ENCODE measurements at regions not wholly inside any gene's neighbourhood (a gene's known extent, or its start where the extent isn't known, plus 50 kb on each side); places are given as distances from the start of the nearest gene placed in this dataset.

DNA sequence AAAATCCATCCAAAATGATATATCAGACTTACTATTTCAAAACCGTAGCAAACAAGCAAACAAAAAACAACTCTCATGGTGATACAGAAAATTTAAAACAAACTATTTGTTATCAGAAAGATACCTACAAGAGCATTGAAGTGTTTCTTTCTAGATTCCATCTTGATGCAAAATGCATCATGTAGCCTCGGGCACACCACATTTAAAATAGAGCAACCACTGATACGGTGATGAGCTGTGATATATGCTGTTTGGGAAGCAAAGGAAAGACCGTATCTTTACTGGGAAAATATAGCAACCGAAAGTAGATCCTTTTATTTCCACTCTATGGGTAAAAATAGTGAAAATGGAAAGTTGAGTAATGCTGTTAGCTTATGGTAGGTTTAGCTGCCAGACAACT lies 892.0 kb downstream of the GATA3 start:
- no peak for DNase-seq

DNA sequence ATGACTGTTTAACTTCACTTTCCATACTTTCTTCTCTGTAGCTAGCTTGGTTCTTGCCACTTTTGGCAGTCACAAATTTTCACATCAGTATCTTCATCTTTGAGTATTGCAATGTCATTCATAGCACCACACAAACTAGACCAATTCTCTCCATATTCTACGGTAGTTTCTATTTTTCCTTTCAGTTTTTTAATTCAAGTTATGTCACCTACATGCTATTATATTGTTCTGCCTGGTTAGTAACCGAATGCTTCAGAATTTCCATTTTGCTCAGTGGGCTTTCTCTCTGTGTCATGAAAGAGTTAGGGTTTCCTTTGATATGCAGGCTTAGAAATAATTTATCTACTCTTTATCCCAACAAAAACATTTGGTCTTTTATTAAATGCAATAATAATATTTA lies 896.5 kb downstream of the GATA3 start:
- DNase-seq: no peak

DNA sequence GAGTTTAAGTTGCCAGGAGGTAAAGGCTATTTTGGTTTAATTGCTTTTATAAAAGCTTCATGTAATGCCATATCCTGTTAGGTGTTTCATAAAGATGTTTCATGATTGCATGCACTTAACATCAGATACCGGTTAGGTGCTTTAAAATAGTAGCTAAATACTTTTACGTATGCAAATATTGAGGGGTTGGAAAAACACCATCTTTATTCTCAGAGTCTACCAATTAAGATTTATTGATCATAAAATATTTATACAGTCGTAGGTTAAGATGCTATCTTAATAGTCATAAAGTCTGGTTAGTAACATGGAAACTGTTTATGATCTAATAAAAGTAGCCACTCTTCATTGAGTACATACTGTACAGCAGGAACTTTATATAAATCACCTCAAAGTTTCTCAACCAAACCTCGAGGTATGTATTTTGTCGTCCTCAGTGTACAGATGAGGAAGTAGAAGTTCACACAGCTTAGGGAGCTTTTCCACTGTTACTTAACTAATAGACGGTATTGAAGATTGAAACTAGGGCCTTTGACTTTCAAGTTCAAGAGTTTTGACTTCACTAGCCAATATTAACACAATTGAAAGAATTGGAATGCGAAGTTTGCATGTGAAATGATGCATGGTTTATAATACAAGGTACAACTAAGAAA lies 897.1 kb downstream of the GATA3 start:
- DNase-seq: no peak

DNA sequence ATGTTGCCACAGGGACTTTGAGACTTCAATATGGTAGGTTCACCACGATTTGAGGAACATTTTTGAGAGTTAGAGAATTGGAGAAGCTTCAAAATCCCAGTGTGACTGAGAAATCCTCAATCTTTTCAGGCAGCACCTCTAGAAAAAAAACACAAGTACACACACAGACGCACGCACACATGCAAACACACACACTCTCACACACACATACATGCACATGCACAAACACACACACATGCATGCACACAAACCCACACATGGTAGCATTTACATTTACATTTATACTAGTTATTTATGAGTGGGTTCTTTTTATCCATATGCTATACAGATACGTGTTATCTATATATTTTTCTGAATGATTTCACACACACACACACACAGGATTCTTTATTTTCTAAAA lies 901.9 kb downstream of the GATA3 start:
- no peak for DNase-seq

DNA sequence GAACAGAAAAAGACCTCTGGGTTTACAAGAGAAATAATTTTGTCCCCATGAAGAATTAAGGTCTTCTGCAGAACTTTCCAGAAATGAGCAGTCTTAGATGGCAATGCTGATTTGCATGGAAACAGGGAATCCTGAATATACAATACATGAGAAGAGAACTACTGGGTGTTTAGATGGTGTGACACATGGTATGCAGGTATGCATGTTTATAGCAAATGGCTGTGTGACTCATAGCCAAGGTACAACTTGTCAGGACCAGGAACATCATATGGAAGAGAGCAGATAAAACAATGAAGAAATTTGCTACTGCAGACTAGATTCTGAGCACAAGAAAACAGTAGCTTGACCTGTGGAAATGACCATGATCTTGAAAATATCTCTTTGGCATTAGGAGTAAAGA lies 907.8 kb downstream of the GATA3 start:
- DNase-seq: no peak

DNA sequence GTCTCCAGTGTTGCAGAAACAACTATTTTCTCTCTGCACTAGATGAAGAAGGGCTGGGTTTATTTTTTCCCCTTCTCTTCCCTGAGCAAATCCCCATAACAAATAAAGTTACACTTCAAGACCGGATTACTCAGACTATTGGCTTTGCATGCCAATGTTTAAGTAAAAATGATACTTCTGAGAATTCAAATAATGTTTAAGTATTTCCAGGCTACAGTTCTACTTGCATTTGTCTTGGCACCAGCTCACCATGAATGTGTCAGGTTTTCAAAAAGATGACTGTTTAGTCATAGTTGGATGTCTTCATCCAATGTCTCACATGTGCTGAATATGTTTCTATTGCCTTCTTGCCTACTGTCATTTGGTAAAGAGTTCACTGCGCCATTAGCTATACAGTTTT lies 912.6 kb downstream of the GATA3 start:
- DNase-seq: no peak

DNA sequence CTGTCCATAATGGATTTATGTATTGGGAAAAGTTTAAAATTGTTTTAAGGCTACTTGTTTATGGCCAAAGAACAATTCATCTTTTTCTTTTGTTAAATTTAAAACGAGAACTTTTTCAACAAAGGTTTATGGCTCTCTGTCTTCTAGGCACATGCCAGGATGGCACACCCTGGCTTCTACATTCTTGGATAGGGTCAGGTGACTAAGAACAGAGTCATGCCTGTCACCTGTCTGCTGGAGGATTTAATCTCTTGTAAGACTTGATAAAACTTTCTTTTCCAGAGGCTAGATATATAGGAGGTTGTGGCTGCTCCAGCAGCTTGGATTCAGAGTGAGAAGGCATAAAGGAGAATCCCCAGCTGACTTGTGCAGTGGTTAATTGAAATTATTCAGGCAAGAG lies 915.4 kb downstream of the GATA3 start:
- DNase-seq: no peak

DNA sequence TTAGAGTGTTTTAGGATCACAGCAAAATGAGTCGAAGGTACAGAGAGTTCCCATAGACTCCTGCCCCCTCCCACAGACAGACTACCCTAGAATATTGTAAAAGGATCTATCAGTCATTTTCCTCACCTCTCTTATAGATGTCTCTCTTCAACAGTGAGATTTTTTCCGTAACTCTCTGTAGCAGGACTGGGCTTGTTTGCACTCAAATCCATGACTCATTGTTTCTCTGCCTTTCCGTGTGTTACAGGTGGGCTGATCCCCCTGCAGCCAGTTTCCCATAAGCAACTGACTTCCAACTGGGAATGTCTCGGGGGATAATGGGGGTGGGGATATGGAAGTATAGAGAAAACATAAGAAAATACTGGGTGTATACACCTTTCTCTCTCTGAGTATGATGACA lies 921.0 kb downstream of the GATA3 start:
- DNase-seq: no peak

DNA sequence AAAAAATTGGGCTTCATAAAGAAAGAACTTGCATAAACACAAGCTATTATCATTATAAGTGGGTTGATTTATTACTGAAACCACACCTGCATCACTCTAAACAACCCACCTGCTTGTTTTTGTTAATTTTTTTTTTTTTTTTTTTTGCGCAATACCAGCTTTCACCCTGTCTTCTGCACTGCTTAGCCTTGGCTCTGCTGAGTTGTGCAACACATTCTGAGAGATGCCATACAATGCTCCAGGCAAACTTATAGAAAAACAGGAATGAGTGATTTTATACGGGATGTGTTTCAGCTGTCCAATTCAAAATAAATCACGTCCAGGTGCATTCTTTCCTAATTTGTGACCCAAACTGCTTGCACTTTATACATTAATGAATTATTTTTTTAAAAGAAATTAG lies 923.6 kb downstream of the GATA3 start:
- no peak for DNase-seq

DNA sequence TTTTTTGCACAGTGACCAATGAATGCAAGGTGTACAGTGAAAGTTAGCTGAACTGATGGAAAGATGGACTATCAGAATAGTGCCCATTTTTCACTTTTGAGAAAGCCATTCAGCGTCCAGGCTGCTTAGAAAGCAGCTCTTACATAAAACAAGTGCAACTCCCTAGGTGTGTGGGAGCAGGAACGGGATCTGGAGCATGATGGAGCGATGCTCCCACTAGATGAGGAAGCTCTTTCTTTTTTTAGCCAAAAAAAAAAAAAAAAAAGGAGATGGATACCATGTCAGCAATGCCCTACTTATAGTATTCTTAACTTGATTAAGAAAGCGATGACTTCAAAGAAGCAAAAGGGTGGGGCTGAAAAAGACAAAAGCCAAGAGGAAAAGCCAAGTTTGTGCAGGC lies 925.5 kb downstream of the GATA3 start:
- no peak for DNase-seq

DNA sequence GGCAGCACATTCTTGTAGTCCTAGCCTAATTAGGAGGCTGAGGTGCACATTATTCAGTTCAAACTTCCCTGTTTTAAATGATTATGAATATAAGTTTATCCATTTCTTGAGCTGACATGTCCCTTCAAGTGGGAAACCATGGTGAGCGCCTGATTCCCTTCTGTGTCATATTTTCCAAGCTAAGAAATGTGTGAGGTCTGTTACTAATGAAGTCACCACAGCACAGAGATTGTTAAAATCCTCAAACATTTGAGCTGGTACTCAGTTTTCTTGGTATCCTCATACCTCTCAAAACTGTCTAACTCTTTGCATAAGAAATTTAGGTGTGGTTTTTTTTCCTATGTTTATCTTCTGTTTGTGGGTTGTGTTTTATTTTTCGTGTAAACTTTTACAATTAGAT lies 926.8 kb downstream of the GATA3 start:
- DNase-seq: no peak

DNA sequence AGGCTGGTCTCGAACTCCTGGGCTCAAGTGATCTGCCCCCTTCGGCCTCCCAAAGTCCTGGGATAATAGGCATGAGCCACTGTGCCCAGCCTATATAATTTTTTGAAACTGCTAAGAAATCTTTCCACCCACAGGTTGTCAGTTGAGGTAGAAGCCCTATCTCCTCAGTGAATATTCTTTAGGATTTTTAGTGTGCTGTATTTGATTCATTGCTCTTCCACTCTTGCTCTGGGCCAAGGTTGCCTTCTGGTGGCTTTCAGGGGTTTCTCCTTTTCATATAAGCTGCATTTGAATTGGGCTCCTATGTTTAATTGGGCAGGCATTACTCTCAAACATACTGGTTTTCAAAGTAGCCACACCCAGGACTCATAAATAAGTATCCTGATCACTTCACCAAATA lies 931.2 kb downstream of the GATA3 start:
- DNase-seq: no peak

DNA sequence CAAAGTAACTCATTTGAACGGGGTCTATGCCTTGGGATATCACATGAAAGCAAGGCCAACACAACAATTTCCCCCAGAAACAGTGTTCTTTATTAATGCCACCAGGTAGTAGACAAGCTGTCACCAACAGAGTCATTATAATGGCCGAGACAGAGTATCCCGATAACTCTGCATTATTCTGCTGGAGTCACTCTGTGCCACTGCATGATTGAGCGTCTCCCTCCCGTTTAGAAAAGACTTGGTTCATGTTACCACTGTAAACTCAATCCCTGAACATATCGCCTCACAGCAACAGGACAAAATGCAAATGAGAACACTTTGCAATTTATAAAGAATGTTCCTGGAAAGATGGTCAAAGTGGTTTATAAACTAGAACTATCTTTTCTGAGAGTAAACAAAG lies 932.5 kb downstream of the GATA3 start:
- DNase-seq: no peak

DNA sequence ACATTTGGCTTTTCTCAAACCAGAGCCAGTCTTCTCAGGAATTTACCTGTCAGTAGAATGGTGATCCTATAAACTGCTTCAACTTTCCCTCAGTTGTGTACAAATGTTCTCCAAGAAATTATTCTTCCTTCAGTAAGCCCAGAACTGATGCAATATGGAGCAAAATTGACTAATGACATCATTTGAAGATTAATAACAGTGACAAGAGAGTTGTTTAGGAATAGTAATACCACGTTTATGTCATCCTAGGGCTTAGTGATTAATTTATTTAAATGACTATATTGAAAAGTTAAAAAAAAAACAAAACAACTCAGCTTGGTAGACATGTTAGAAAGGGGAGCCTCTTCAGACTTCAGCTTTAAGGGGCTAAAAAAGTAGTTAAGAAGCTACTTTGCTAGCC lies 933.2 kb downstream of the GATA3 start:
- no peak for DNase-seq

DNA sequence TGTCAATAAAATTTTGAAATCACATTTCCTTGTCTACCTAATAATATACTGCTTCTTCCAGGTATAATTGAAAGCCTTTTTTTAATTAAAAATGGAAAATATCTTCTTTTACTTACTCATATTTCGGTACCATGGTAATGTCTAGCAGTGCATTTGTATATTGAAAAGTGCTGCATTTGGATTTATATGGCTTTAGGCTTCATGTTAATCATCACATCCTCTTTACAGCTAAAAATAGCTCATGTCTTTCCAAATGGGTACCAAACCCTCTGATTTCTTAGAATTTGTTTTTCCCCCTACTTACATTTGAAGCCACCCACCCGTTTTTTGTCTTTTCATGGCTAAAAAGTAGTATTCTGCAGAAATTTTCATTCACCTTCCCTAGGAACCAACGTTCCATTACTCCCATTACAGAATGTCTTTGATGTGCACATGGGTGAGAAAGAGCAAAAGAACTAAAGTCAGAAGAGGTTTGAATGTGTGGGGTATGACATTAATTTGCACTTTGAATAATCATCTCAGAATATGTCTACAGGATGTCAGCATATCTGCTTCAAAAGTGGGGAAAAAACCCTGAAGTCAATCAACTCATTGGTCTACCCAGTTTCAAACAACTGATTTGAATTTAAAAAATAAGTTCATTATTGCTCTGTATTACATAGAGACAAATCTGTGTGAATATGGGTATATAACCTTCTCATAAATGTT lies 935.9 kb downstream of the GATA3 start:
- no peak for DNase-seq

DNA sequence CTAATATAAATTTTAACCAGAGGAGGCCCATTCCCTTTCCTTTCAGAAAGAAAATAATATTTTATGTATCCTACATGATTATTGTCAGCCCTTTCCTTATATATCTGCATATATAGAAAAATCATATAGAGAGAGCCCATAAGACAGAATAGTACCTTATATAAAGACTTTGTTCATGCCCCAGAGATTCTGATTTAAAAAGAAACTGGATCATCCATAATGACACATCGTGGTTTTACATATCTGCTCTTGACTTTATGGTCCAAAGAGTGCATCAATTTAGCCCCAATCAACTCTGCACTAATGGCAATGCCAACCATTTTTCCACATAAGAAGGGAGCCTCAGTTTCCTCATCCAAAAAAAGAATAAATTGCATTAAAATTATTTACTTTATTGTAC lies 937.5 kb downstream of the GATA3 start:
- no peak for DNase-seq

DNA sequence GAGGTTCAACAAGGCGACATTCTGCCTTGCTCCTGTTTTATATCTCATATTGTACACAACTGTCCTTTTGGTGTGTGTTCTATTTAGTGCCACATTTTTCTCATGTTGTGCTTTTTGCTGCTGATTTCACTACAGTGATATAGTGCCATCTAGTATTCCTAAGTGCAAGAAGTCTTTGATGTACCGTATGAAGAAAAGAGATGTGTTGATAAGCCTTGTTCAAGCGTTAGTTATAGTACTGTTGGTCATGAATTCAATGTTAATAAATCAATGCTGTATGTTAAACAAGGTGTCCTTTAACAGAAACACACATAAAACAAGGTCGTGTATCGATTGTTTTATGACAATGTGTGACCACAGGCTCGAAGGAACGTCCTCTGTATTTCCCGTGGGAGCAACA lies 939.4 kb downstream of the GATA3 start:
- no peak for DNase-seq

DNA sequence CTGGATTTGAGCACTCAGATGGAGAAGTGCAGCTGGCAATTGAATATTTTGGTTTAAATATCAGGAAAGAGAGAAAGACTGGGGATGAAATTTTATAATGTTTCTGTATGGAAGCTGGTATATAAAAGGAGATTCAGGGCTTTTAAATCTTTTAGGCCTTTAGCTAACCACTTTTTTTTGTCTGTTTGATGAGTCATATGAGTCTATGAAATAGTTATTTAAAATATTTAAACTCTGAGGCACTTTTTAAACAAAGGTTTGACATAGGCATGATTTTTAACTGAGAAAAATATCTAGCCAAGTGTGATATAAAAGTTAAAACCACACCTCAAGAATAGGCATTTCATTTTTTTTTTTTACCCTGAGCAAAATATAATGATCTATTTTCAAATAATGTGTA lies 944.3 kb downstream of the GATA3 start:
- no peak for DNase-seq

DNA sequence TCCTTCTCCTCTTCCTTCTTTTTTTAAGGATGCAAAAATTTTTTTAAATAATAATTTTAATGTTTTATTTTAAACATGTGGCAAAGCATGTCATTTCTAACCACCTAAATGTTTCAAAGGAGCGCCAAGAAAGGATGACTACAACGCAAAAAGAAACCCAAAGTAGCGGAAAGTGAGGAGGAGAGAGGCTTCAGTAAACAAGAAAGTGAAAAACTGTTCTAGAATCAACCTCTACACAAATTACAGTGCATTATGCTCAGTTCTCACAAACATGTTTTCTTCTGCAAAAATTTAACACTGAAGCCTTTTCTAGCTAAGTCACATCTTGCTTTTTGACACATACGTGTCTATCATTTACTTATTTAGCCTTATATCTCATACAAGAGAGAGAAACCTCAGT lies 948.6 kb downstream of the GATA3 start:
- DNase-seq: no peak

DNA sequence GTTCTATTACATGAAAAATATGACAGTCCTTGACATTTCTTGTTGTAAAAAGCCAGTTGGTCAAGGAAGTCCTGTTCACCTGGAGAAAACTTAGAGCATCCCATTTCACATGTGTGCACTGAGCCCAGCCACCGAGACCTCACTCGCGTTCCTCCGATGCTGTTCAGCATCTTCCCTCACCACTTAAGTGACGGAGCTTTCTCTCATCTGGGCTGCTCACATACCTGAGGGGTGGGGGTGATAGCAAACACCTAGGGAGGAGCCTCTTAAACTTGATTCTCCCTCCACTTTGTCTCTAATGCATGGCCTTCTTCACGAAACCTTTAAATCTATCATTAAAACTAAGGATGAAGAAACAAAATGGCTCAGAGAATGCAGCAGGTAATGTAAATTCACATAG lies 950.2 kb downstream of the GATA3 start:
- DNase-seq: no peak

DNA sequence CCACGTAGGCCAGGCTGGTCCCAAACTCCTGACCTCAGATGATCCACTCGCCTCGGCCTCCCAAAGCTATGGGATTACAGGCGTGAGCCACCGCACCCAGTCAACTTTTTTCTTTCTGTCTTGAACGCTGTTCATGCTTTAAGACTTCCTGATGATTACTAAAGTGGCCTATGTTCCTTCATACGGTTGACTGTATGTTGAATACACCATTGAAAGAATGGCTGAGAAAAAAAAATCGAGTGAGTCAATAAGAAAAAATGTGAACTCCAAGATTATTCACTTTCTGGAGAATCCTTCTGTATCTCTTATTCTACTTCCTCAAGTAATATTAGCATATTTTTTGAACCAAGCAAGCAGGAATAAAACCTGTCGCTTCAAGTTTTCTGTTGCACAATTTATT lies 955.0 kb downstream of the GATA3 start:
- DNase-seq: no peak

DNA sequence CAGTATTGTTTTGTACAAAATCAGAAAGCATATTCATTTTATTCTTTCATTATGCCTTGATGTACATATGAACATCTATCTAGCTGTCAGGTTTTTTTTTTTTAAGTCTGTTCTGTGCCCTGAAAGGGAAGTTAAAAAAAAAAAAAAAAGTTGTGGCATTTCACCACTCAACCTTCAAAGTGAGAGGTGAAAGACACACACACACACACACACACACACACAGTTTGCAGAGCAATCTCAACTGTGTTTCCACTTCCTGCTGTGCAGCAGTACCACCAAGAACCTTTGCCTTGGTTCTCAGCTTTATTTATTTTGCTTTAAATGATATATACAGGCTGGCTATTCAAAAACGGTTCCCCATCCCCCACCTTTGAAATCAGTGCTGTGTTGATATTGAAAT lies 955.6 kb downstream of the GATA3 start:
- peak; percentile 1 for DNase-seq

DNA sequence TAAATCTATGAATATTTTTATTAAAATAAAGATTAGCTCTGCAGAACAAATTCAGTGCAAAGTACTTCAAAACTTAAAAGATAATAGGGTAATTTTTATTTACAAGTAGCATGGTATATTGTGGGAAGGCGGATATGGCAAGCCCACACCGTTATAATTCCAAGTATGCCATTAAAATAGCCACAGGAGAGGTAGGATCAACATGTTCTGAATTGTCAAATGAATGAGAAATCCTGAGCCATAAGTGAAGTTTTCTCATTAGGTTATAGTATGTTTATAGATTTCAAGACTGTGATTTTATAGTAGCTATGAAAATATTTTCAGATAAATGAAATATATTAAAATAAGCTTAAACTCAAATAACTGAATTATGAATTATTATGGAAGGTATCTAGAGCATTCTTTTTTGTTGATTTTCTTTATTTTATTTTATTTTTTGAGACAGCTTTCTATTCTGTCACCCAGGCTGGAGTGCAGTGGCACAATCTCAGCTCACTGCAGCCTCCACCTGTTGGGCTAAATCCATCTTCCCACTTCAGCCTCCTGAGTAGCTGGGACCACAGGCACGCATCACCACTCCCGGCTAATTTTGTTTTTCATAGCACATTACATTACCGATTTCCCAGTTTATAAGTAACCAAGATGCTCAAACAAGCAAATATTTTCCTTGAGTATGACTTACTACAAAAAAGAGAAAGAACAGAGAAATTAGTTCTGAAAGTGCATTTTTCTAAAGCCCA lies 956.6 kb downstream of the GATA3 start:
- DNase-seq: no peak

DNA sequence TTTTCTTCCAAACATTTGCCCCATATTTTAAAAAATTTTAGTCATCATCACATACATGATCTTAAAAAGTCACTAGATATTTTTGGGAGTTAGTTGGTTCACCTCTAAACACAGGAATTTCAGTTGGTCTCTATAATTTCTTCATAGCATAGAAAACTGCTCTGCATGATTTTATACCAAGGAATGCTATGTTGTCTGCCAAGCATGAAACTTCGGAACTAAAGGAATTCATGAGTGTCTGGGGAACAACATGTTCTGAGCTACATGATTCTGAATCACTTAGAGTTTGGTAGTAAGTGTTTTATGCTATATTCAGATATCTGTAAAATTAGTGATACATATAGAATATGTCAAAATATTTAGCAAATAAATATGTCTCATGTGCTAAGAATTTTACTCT lies 957.8 kb downstream of the GATA3 start:
- DNase-seq: no peak

Measured in T-helper 9 cell (primary cell).